ENCODE measurements at regions not wholly inside any gene's neighbourhood (a gene's known extent, or its start where the extent isn't known, plus 50 kb on each side); places are given as distances from the start of the nearest gene placed in this dataset.

DNA sequence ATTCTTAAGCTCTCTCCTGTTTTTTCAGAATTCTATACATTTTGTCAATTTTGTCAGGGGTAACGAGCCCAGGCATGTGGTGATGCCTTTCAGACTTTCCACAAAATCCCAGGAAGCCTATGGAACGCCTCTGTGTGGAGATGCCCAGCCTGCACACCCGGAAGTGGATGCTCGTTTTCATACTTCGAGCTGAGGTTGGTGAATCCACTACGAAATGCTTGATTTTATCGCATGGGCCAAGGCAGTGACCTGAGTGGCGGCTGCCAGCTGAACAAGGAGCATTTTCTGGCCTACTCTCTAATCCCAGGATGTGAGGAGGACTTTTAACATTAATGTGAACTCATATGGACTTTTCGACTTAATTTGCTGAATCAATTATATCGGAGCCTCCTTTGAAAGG lies 426.7 kb upstream of the B3GAT1 start:
- in situ Hi-C loops (cut with MboI; ENCODE audit: low pct_ligation_motif_present in 1 of 4, low pct_unique_long_range_greater_than_20kb in 1 of 4, low sequenced_read_pairs in 3 of 4) (no loop called here), intact Hi-C loops (cut with DNase I; ENCODE audit: low total_unique reads) (no loop called here)
- no peaks in the 10 kb centered on the region for H3K36me3 ChIP-seq
- no peak overlapping the region for H3K27ac ChIP-seq
- H3K4me1 ChIP-seq: no peaks in the 10 kb centered on the region
- no peaks in the 10 kb centered on the region for H3K27me3 ChIP-seq
- H3K4me3 ChIP-seq: no peak overlapping the region
- H3K9me3 ChIP-seq: no peaks in the 10 kb centered on the region
- DNase-seq: no peak
- TF ChIP-seq, protein P1, sequence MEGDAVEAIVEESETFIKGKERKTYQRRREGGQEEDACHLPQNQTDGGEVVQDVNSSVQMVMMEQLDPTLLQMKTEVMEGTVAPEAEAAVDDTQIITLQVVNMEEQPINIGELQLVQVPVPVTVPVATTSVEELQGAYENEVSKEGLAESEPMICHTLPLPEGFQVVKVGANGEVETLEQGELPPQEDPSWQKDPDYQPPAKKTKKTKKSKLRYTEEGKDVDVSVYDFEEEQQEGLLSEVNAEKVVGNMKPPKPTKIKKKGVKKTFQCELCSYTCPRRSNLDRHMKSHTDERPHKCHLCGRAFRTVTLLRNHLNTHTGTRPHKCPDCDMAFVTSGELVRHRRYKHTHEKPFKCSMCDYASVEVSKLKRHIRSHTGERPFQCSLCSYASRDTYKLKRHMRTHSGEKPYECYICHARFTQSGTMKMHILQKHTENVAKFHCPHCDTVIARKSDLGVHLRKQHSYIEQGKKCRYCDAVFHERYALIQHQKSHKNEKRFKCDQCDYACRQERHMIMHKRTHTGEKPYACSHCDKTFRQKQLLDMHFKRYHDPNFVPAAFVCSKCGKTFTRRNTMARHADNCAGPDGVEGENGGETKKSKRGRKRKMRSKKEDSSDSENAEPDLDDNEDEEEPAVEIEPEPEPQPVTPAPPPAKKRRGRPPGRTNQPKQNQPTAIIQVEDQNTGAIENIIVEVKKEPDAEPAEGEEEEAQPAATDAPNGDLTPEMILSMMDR (IDR thresholded peaks at IDR 0.05): no peak
- TF ChIP-seq EP300 (IDR thresholded peaks at IDR 0.05; ENCODE audit: low read depth) (no peak), POLR2A (IDR thresholded peaks at IDR 0.05) (no peak), POLR2AphosphoS5 (IDR thresholded peaks at IDR 0.05) (no peak)
- WGBS, 2 donors (ENCODE audit: low coverage in 1 of 2): 67 to 87% methylated on average over 2 to 10 of the region's 10 CpGs

DNA sequence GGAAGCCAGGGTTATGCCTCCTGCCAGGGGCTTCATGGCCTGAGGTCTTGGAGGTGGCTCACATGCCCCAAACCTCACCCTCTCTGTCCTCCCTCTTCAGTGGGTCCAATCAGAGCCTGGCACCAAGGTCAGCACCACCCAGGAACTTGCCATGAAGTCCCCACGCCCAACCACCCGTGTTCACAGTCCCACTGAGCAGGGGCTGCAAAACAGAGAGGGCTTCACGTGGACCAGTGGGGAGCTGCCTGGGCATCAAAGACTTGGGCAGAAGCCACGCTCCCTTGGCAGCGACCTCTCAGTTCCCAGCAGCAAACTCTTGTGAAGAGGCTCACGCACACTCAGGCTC lies 425.8 kb upstream of the B3GAT1 start:
- Histone ChIP-seq H3K27ac (no peak overlapping the region), H3K4me1 (no peaks in the 10 kb centered on the region), H3K9me3 (no peaks in the 10 kb centered on the region), H3K36me3 (no peaks in the 10 kb centered on the region), H3K27me3 (no peaks in the 10 kb centered on the region), H3K4me3 (no peak overlapping the region)
- in situ Hi-C loops (cut with MboI; ENCODE audit: low pct_ligation_motif_present in 1 of 4, low pct_unique_long_range_greater_than_20kb in 1 of 4, low sequenced_read_pairs in 3 of 4) (no loop called here), intact Hi-C loops (cut with DNase I; ENCODE audit: low total_unique reads) (no loop called here)
- WGBS, 2 donors (ENCODE audit: low coverage in 1 of 2): 71% methylated on average over 6 of the region's 6 CpGs; no CpG with 5 or more reads in 1 of the 2 donors
- TF ChIP-seq POLR2AphosphoS5 (IDR thresholded peaks at IDR 0.05) (no peak), EP300 (IDR thresholded peaks at IDR 0.05; ENCODE audit: low read depth) (no peak), POLR2A (IDR thresholded peaks at IDR 0.05) (no peak)
- TF ChIP-seq, protein P1 (IDR thresholded peaks at IDR 0.05): no peak
- no peak for DNase-seq

DNA sequence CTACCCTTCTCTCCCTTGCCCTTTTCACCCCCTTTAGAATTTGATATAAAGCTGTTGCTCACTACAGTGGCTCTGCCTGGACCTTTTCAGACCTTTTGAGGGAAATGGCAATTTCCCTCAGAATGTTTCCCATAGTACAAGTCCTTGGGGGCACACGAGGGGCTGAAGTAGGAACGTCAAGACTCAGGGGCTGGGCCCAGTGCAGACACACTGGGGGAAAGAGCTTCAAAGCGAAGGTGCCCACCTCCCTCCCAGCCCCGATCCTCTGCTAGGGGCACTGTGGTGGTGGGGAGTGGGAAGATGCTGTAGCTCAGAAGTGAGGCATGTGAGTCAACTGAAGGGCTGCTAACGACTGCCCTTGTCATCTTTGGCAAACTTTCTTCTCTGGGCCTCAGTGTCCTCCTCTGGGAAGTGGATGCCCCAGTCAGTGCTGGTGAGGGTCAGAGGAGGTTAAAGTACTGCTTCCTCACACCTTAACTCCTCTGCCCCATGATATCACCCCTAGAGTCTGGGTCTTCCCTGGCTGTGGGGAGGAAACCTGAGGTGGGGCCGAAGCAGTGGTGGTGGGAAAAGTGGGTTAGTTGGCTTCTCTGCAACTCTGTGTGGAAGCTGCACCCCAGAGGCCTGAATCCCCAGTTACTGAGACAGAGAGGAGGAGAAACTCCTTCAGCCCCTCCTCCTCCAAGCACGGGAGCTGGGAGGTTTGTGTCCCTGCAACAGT lies 425.3 kb upstream of the B3GAT1 start:
- DNase-seq: no peak
- Histone ChIP-seq H3K27me3 (no peaks in the 10 kb centered on the region), H3K27ac (no peak overlapping the region), H3K4me3 (no peak overlapping the region), H3K36me3 (no peaks in the 10 kb centered on the region), H3K4me1 (no peaks in the 10 kb centered on the region), H3K9me3 (no peaks in the 10 kb centered on the region)
- TF ChIP-seq POLR2AphosphoS5 (IDR thresholded peaks at IDR 0.05): no peak
- TF ChIP-seq EP300 (IDR thresholded peaks at IDR 0.05; ENCODE audit: low read depth): no peak
- TF ChIP-seq, protein P1 (IDR thresholded peaks at IDR 0.05): no peak
- TF ChIP-seq POLR2A (IDR thresholded peaks at IDR 0.05): no peak
- in situ Hi-C loops (cut with MboI; ENCODE audit: low pct_ligation_motif_present in 1 of 4, low pct_unique_long_range_greater_than_20kb in 1 of 4, low sequenced_read_pairs in 3 of 4): no loop called here
- 72 to 73% methylated on average over 3 to 7 of the region's 7 CpGs for WGBS, 2 donors (ENCODE audit: low coverage in 1 of 2)
- intact Hi-C loops (cut with DNase I; ENCODE audit: low total_unique reads): no loop called here

DNA sequence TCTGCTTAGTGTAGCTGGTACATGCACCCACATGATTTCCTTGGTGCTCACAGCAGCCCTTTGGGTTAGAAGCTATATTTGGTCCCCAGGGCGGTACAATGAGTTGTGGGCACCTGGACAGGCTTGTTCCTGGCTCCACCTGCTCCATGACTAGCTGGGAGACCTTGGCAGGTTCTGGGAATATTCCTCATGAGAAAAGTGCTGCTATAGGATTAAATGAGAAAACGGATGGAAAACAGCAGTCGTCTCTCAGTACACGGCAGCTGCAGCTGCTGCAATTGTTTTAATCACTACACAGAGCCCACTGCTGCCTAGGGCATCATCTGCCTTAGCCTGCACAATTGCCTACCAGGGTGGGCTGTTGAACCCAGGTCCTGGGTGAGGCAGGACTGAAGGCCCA lies 424.5 kb upstream of the B3GAT1 start:
- H3K9me3 ChIP-seq: no peaks in the 10 kb centered on the region
- 59 to 61% methylated on average over 2 to 4 of the region's 4 CpGs for WGBS, 2 donors (ENCODE audit: low coverage in 1 of 2)
- TF ChIP-seq EP300 (IDR thresholded peaks at IDR 0.05; ENCODE audit: low read depth): no peak
- TF ChIP-seq POLR2A (IDR thresholded peaks at IDR 0.05): no peak
- no peak for TF ChIP-seq POLR2AphosphoS5 (IDR thresholded peaks at IDR 0.05)
- TF ChIP-seq, protein P1 (IDR thresholded peaks at IDR 0.05): no peak
- in situ Hi-C loops (cut with MboI; ENCODE audit: low pct_ligation_motif_present in 1 of 4, low pct_unique_long_range_greater_than_20kb in 1 of 4, low sequenced_read_pairs in 3 of 4) (no loop called here), intact Hi-C loops (cut with DNase I; ENCODE audit: low total_unique reads) (no loop called here)
- H3K4me1 ChIP-seq: no peaks in the 10 kb centered on the region
- H3K36me3 ChIP-seq: no peaks in the 10 kb centered on the region
- H3K27ac ChIP-seq: no peak overlapping the region
- H3K4me3 ChIP-seq: no peak overlapping the region
- no peaks in the 10 kb centered on the region for H3K27me3 ChIP-seq
- DNase-seq: no peak
